ENCODE measurements at regions not wholly inside any gene's neighbourhood (a gene's known extent, or its start where the extent isn't known, plus 50 kb on each side); places are given as distances from the start of the nearest gene placed in this dataset.

DNA sequence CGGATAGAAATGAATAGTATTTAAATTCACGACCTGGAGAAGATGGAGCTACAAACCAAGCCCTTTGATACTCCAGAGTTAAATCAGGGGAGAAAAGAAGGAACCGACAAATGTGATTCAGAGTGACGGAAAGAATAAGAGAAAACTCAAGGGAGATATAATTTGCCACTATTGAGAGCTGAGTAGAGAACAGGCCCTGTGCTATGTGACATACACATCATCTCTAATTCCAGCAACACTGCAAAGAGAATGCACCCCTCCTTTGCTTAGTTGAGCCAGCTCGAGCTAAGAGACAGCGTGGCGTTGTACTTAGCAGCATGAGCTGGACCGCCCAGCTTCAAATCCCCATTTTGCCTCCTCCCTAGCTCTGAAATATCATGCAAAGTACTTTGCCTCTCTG, 266.4 kb upstream of the TENM3 start:
- Histone ChIP-seq H3K9ac (ENCODE audit: low read length) (no peak overlapping the region), H3K27ac (ENCODE audit: low read length) (no peak overlapping the region), H3F3A (ENCODE audit: insufficient read depth, low read length) (no peaks in the 10 kb centered on the region), H3K36me3 (replicated peaks; ENCODE audit: insufficient read depth, low read length) (no peaks in the 10 kb centered on the region), H3K4me1 (ENCODE audit: low read length) (no peaks in the 10 kb centered on the region), H3K4me2 (ENCODE audit: low read depth, low read length) (no peak overlapping the region), H3K9me3 (replicated peaks; ENCODE audit: insufficient read depth, low read length) (no peaks in the 10 kb centered on the region), H3K79me2 (ENCODE audit: low read length) (no peaks in the 10 kb centered on the region), H3K27me3 (replicated peaks; ENCODE audit: insufficient read depth, low read length) (no peaks in the 10 kb centered on the region), H2AFZ (ENCODE audit: low read length) (no peak overlapping the region), H3K9me2 (replicated peaks; ENCODE audit: insufficient read depth, low read length) (no peaks in the 10 kb centered on the region), H4K20me1 (ENCODE audit: insufficient read depth, low read length) (no peaks in the 10 kb centered on the region), H3K4me3 (ENCODE audit: low read length) (no peak overlapping the region)
- TF ChIP-seq EZH2phosphoT487 (IDR thresholded peaks at IDR 0.05; ENCODE audit: low read length) (no peak), EZH2 (optimal IDR thresholded peaks at IDR 0.05; ENCODE audit: low read depth, low read length) (no peak)
- TF ChIP-seq, protein P1, sequence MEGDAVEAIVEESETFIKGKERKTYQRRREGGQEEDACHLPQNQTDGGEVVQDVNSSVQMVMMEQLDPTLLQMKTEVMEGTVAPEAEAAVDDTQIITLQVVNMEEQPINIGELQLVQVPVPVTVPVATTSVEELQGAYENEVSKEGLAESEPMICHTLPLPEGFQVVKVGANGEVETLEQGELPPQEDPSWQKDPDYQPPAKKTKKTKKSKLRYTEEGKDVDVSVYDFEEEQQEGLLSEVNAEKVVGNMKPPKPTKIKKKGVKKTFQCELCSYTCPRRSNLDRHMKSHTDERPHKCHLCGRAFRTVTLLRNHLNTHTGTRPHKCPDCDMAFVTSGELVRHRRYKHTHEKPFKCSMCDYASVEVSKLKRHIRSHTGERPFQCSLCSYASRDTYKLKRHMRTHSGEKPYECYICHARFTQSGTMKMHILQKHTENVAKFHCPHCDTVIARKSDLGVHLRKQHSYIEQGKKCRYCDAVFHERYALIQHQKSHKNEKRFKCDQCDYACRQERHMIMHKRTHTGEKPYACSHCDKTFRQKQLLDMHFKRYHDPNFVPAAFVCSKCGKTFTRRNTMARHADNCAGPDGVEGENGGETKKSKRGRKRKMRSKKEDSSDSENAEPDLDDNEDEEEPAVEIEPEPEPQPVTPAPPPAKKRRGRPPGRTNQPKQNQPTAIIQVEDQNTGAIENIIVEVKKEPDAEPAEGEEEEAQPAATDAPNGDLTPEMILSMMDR (IDR thresholded peaks at IDR 0.05; ENCODE audit: low read length), result no peak
- DNase-seq, result no peak

DNA sequence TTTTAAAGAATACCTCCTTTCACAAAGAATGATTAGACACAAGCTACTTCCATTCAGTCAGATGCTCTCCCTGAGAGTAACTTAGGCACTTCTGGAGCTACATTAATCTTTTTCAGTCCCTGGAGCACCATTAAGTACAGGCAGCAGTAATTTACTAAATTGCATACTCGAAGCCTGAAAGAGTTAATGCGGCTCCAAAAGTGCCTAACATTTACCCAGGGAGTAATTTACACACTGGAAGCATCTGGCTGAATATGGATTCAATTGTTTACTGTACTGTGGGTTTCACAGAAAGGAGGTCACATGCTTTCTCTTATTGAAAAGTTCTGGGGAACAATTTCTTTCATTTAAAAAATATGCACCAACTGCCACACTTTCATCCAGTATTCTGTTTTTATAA, 260.8 kb upstream of the TENM3 start:
- Histone ChIP-seq H4K20me1 (ENCODE audit: insufficient read depth, low read length) (no peaks in the 10 kb centered on the region), H3K79me2 (ENCODE audit: low read length) (no peaks in the 10 kb centered on the region), H3K36me3 (replicated peaks; ENCODE audit: insufficient read depth, low read length) (no peaks in the 10 kb centered on the region), H3K4me1 (ENCODE audit: low read length) (no peaks in the 10 kb centered on the region), H3K9me3 (replicated peaks; ENCODE audit: insufficient read depth, low read length) (no peaks in the 10 kb centered on the region), H3K4me3 (ENCODE audit: low read length) (no peak overlapping the region), H3K4me2 (ENCODE audit: low read depth, low read length) (no peak overlapping the region), H3K27ac (ENCODE audit: low read length) (no peak overlapping the region), H3K27me3 (replicated peaks; ENCODE audit: insufficient read depth, low read length) (no peaks in the 10 kb centered on the region), H3K9ac (ENCODE audit: low read length) (no peak overlapping the region), H3K9me2 (replicated peaks; ENCODE audit: insufficient read depth, low read length) (no peaks in the 10 kb centered on the region), H2AFZ (ENCODE audit: low read length) (no peak overlapping the region), H3F3A (ENCODE audit: insufficient read depth, low read length) (no peaks in the 10 kb centered on the region)
- no peak for DNase-seq
- no peak for TF ChIP-seq EZH2 (optimal IDR thresholded peaks at IDR 0.05; ENCODE audit: low read depth, low read length)
- TF ChIP-seq EZH2phosphoT487 (IDR thresholded peaks at IDR 0.05; ENCODE audit: low read length), result no peak
- TF ChIP-seq, protein P1 (IDR thresholded peaks at IDR 0.05; ENCODE audit: low read length), result no peak

DNA sequence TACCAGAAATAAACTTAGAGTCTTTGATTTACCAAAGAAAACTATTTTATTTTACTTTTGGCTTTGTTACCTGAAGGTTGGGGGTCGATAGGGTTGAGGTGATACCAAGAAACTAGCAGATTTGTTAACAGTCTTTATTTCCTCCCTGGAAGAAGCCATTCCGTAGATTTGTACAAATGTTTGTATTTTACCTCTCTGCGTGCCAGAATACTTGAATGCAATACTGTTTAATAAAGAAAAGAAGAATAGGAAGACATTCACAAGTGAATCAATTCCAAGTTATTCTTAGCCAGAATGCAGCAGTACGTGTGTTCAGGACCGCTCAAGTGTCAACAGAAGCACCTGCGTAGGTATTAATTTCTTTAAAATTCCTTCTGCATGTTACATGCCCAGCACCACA, 260.3 kb upstream of the TENM3 start:
- Histone ChIP-seq H3K9me2 (replicated peaks; ENCODE audit: insufficient read depth, low read length) (no peaks in the 10 kb centered on the region), H3K4me1 (ENCODE audit: low read length) (no peaks in the 10 kb centered on the region), H3K9me3 (replicated peaks; ENCODE audit: insufficient read depth, low read length) (no peaks in the 10 kb centered on the region), H2AFZ (ENCODE audit: low read length) (no peak overlapping the region), H3K36me3 (replicated peaks; ENCODE audit: insufficient read depth, low read length) (no peaks in the 10 kb centered on the region), H3F3A (ENCODE audit: insufficient read depth, low read length) (no peaks in the 10 kb centered on the region), H3K4me3 (ENCODE audit: low read length) (no peak overlapping the region), H4K20me1 (ENCODE audit: insufficient read depth, low read length) (no peaks in the 10 kb centered on the region), H3K4me2 (ENCODE audit: low read depth, low read length) (no peak overlapping the region), H3K27me3 (replicated peaks; ENCODE audit: insufficient read depth, low read length) (no peaks in the 10 kb centered on the region), H3K27ac (ENCODE audit: low read length) (no peak overlapping the region), H3K9ac (ENCODE audit: low read length) (no peak overlapping the region), H3K79me2 (ENCODE audit: low read length) (no peaks in the 10 kb centered on the region)
- TF ChIP-seq EZH2phosphoT487 (IDR thresholded peaks at IDR 0.05; ENCODE audit: low read length) (no peak), EZH2 (optimal IDR thresholded peaks at IDR 0.05; ENCODE audit: low read depth, low read length) (no peak)
- TF ChIP-seq, protein P1 (IDR thresholded peaks at IDR 0.05; ENCODE audit: low read length), result no peak
- DNase-seq, result no peak

Measured in MM.1S (cell line).